A549 (cell line): ENCODE measurements at regions not wholly inside any gene's neighbourhood (a gene's known extent, or its start where the extent isn't known, plus 50 kb on each side); places are given as distances from the start of the nearest gene placed in this dataset.

Source experiments
- ATAC-seq, 2 experiments: fragments of 200-7000 bp in 1 of 2; fragments of >200 bp in 1 of 2; cut with Nextera tagmentation in 1 of 2; cut with Tn5 transposase in 1 of 2; 3 replicates each; pipeline versions ENCODE4 v1.8.0 to v1.9.1; 2018 to 2020; ENCODE audit warnings: mild to moderate bottlenecking in 1 of 2, moderate library complexity in 1 of 2
- CTCF ChIA-PET: fragments of 300-600 bp; sonication (Branson Sonifier 250); formaldehyde crosslinking; extraction: SDS; loops from one replicate; lab custom pipeline; 2021; ENCODE audit warnings: antibody characterized with exemption, inconsistent platforms; lab: Yijun Ruan, JAX
- POLR2A ChIA-PET: fragments of 350-600 bp; formaldehyde crosslinking; extraction: SDS; loops from one replicate; lab custom pipeline; 2021; ENCODE audit warnings: antibody characterized with exemption, inconsistent platforms; lab: Yijun Ruan, JAX
- DNase-seq, 2 experiments: peaks; one replicate each; pipeline versions ENCODE4 v3.0.0 to v3.0.0-alpha.2; 2011 to 2016; ENCODE audit warnings: low read depth in 1 of 2, low spot score in 1 of 2
- FAIRE-seq: peaks from 2 replicates; lab custom pipeline; 2011; peaks lifted over from hg19 to GRCh38; lab: Jason Lieb, UNC
- H3K27ac ChIP-seq, 2 experiments: fragments of >200 bp; sonication (Bioruptor Twin); formaldehyde crosslinking; 3 replicates each; pipeline ENCODE4 v1.5.1; 2016 to 2017
- H3K4me1 ChIP-seq: fragments of >200 bp; sonication (Bioruptor Twin); formaldehyde crosslinking; 3 replicates; pipeline ENCODE4 v1.6.1; 2016
- H3K4me2 ChIP-seq: fragments of >200 bp; sonication (Bioruptor Twin); formaldehyde crosslinking; 3 replicates; pipeline ENCODE4 v1.6.1; 2016
- H3K4me3 ChIP-seq: fragments of >200 bp; sonication (Bioruptor Twin); formaldehyde crosslinking; 3 replicates; pipeline ENCODE4 v1.5.1; 2016
- H3K9me3 ChIP-seq: fragments of >200 bp; sonication (Bioruptor Twin); formaldehyde crosslinking; 3 replicates; pipeline ENCODE4 v1.6.1; 2016
- CBX2 ChIP-seq: fragments of 200-600 bp; sonication (generic); IDR thresholded peaks from 2 replicates; pipeline ENCODE4 v1.6.1; 2016; ENCODE audit warnings: low read depth, mild to moderate bottlenecking, borderline replicate concordance
- CBX8 ChIP-seq: fragments of 200-600 bp; sonication (generic); IDR thresholded peaks from 2 replicates; pipeline ENCODE4 v1.6.1; 2016
- EHF ChIP-seq: fragments of 250-450 bp; sonication (Bioruptor Pico); IDR thresholded peaks from 2 replicates; pipeline ENCODE4 v1.5.0; 2020; ENCODE audit warnings: mild to moderate bottlenecking
- EHMT2 ChIP-seq: fragments of 200-600 bp; sonication (generic); IDR thresholded peaks from 2 replicates; pipeline ENCODE4 v1.6.1; 2016; ENCODE audit warnings: antibody characterized with exemption, low read depth, mild to moderate bottlenecking, moderate library complexity
- ESRRA ChIP-seq: fragments of 150-350 bp; IDR thresholded peaks from 2 replicates; pipeline ENCODE4 v1.6.1; 2014; ENCODE audit warnings: mild to moderate bottlenecking, low read length, borderline replicate concordance
- FOSL2 ChIP-seq, 2 experiments: fragments of 450-650 bp in 1 of 2; fragments of >200 bp in 1 of 2; sonication (Bioruptor Twin) in 1 of 2; formaldehyde crosslinking; IDR thresholded peaks; 2 replicates each; pipeline versions ENCODE4 v1.5.0 to v1.6.1; 2016 to 2020; ENCODE audit warnings: mild to moderate bottlenecking in 1 of 2, moderate library complexity in 1 of 2
- HDAC2 ChIP-seq: fragments of 200-600 bp; sonication (generic); IDR thresholded peaks from 2 replicates; pipeline ENCODE4 v1.6.1; 2016
- HEYL ChIP-seq: fragments of 250-450 bp; sonication (Bioruptor Pico); IDR thresholded peaks from 2 replicates; pipeline ENCODE4 v1.8.0; 2021; ENCODE audit warnings: mild to moderate bottlenecking, moderate library complexity
- KDM5A ChIP-seq: fragments of 200-600 bp; sonication (generic); IDR thresholded peaks from 2 replicates; pipeline ENCODE4 v1.6.1; 2016; ENCODE audit warnings: antibody characterized with exemption, mild to moderate bottlenecking
- MAFK ChIP-seq: fragments of 450-650 bp; IDR thresholded peaks from 2 replicates; pipeline ENCODE4 v1.6.1; 2014; ENCODE audit not compliant: partially characterized antibody
- MAZ ChIP-seq: fragments of 150-350 bp; IDR thresholded peaks from 2 replicates; pipeline ENCODE4 v1.6.1; 2014; ENCODE audit warnings: antibody characterized with exemption, low read depth, low read length, borderline replicate concordance
- MYC ChIP-seq: IDR thresholded peaks from 2 replicates; pipeline ENCODE4 v1.6.1; 2012; ENCODE audit warnings: mild to moderate bottlenecking, inconsistent platforms, low read length, improper control_type of control experiment, borderline replicate concordance
- NFE2L2 ChIP-seq: fragments of 150-350 bp; conservative IDR thresholded peaks from 2 replicates; pipeline ENCODE4 v1.6.1; 2014; ENCODE audit warnings: low read length
- NR3C1 ChIP-seq: fragments of >200 bp; sonication (Bioruptor Twin); formaldehyde crosslinking; IDR thresholded peaks from 3 replicates; pipeline ENCODE4 v1.6.1; 2017
- PHF8 ChIP-seq: fragments of 200-600 bp; sonication (generic); IDR thresholded peaks from 2 replicates; pipeline ENCODE4 v1.6.1; 2016; ENCODE audit warnings: low read depth, mild to moderate bottlenecking, antibody characterized with exemption, moderate library complexity, borderline replicate concordance
- POLR2AphosphoS2 ChIP-seq: conservative IDR thresholded peaks from 2 replicates; pipeline ENCODE4 v1.6.1; 2012; ENCODE audit warnings: low read length, improper control_type of control experiment, inconsistent platforms
- RCOR1 ChIP-seq: fragments of 150-350 bp; IDR thresholded peaks from 2 replicates; pipeline ENCODE4 v1.6.1; 2014; ENCODE audit warnings: antibody characterized with exemption, low read length, low read depth
- RNF2 ChIP-seq: fragments of 200-600 bp; sonication (generic); IDR thresholded peaks from 2 replicates; pipeline ENCODE4 v1.6.1; 2016; ENCODE audit warnings: low read depth, mild to moderate bottlenecking, antibody characterized with exemption, moderate library complexity, borderline replicate concordance
- ZC3H11A ChIP-seq: fragments of 450-650 bp; IDR thresholded peaks from 2 replicates; pipeline ENCODE4 v1.6.1; 2014; ENCODE audit warnings: antibody characterized with exemption, mild to moderate bottlenecking
- ZSCAN20 ChIP-seq: fragments of 250-450 bp; sonication (Bioruptor Pico); IDR thresholded peaks from 2 replicates; pipeline ENCODE4 v1.8.0; 2022; ENCODE audit warnings: mild to moderate bottlenecking, moderate library complexity
- WGBS: methylation state at CpG from one replicate; pipeline ENCODE4 v1.1.6; 2017; ENCODE audit errors: missing lambda C conversion rate; 5-methylcytosine and 5-hydroxymethylcytosine counted together
- TF ChIP-seq, protein P1 (sequence below): fragments of >200 bp; sonication (Bioruptor Twin); formaldehyde crosslinking; IDR thresholded peaks from 3 replicates; pipeline ENCODE4 v1.6.1; 2016
- TF ChIP-seq, protein P2 (sequence below): IDR thresholded peaks from 2 replicates; pipeline ENCODE4 v1.6.1; 2012; ENCODE audit warnings: low read depth, borderline replicate concordance
- TF ChIP-seq, protein P3 (sequence below): fragments of >200 bp; sonication (Bioruptor Twin); formaldehyde crosslinking; IDR thresholded peaks from 3 replicates; pipeline ENCODE4 v1.5.1; 2016

DNA sequence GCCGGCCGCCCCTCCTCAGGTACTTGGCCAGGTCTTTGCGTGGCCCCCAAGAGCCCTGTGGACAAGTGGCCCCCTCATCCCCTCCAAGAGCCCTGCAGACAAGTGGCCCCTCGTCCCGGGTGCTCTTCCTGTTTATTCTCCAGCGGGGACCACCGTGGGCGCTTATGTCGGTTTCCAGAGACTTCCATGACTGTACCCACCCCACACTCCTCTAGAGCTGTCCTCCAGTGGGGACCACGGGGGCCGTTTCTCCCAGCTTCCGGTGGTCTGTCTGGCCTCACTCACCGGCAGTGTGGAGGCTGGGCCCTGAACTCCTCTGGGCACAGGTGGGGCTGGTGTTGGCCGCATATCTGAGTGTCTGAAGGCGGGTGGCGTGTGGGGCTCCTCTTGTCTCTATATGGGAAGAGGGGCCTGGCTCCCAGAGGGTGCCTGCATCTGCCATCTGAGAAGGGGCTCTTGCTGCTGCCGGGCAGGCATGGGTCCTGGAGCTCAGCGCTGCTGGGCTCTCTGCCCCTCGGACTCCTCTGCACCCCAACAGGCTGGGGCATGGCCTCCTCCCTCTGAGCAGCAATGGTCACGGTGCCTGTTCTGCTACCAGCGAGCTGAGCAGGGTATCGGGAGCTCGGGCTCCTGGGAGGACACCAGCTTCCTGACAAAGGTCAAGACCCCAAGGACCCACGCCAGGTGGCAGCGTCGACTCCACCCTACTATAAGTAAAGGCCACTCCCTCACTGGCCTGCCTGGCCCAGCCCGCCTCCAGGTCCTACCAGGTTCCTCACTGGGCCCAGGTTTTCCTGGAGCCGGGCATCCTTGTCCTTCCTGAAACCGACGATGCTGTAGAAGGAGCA, 1264.3 kb downstream of the BRD1 start:
- ATAC-seq (no peak), DNase-seq (no peak), FAIRE-seq (no peak)
- no peaks in the 10 kb centered on the region for H3K9me3 ChIP-seq
- no peak overlapping the region for H3K4me3 ChIP-seq
- no peak overlapping the region for H3K4me2 ChIP-seq
- ChIA-PET CTCF (interaction anchor here (2.2 kb wide), 1 partner anchor 13 kb away, joined by 7 read pairs; no protein-coding TSS in a partner anchor), POLR2A (no interaction called here)
- no peaks in the 10 kb centered on the region for H3K4me1 ChIP-seq
- TF ChIP-seq NR3C1: no peak
- TF ChIP-seq ZSCAN20 (CRISPR knock-in tag): no peak
- TF ChIP-seq MYC: no peak
- no peak overlapping the region for H3K27ac ChIP-seq
- 68% methylated on average over 16 of the region's 30 CpGs for WGBS

DNA sequence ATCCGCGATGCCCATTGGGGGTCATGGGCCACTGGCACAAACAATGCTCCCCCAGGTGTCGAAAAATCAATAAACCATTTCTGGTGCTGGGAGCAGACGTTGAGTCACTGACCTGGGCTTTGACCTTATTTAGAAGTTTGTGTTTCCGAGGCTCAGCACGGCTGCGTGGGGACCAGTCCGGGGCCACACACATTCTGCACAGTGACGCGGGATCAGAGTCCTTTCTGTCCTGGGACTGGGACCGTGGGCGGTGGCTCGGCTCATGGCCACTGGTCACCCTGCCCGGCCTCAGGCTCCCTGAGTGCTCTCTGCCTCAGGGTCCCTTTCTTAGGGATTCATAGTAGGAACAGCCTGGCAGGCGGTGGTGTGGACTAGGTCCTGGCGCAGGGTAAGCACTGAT, 1266.0 kb downstream of the BRD1 start:
- Histone ChIP-seq H3K27ac (no peak overlapping the region), H3K4me1 (no peaks in the 10 kb centered on the region), H3K4me3 (no peak overlapping the region), H3K9me3 (no peaks in the 10 kb centered on the region), H3K4me2 (no peak overlapping the region)
- DNase-seq (no peak), ATAC-seq (no peak), FAIRE-seq (no peak)
- TF ChIP-seq MAFK (no peak), HDAC2 (no peak), RNF2 (no peak), EHMT2 (no peak), NFE2L2 (no peak), MAZ (no peak)
- TF ChIP-seq, protein P1, sequence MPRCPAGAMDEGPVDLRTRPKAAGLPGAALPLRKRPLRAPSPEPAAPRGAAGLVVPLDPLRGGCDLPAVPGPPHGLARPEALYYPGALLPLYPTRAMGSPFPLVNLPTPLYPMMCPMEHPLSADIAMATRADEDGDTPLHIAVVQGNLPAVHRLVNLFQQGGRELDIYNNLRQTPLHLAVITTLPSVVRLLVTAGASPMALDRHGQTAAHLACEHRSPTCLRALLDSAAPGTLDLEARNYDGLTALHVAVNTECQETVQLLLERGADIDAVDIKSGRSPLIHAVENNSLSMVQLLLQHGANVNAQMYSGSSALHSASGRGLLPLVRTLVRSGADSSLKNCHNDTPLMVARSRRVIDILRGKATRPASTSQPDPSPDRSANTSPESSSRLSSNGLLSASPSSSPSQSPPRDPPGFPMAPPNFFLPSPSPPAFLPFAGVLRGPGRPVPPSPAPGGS: no peak
- TF ChIP-seq, protein P2, sequence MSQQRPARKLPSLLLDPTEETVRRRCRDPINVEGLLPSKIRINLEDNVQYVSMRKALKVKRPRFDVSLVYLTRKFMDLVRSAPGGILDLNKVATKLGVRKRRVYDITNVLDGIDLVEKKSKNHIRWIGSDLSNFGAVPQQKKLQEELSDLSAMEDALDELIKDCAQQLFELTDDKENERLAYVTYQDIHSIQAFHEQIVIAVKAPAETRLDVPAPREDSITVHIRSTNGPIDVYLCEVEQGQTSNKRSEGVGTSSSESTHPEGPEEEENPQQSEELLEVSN: no peak
- ChIA-PET POLR2A (no interaction called here), CTCF (no interaction called here)
- WGBS: 63% methylated on average over 15 of the region's 16 CpGs

DNA sequence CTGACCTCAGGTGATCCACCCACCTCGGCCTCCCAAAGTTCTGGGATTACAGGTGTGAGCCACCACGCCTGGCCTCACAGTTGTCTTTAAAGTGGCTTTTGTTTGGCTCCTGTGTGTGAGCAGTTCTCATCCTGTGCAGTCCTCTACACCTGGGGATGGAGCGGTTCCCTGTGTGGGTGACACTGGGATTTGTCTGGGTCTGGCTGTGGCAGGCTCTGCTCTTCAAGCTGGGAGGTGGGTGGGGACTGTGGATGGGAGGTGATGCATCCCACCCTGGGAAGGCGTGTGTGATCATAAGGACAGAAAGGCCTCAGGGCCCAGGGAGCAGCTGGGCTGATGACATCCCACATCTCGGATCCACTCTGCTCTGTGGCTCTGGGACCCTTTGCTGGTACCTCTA, 1266.8 kb downstream of the BRD1 start:
- POLR2A ChIA-PET: no interaction called here
- WGBS: no CpG with 5 or more reads among the region's 5 CpGs
- TF ChIP-seq ZC3H11A (no peak), RCOR1 (no peak), POLR2AphosphoS2 (no peak), CBX2 (no peak), EHF (CRISPR knock-in tag) (no peak), PHF8 (no peak), HDAC2 (no peak), KDM5A (no peak), CBX8 (no peak), HEYL (CRISPR knock-in tag) (no peak), RNF2 (no peak), ESRRA (no peak), MAFK (no peak), FOSL2 (IDR thresholded peaks at IDR 0.05) (no peak), FOSL2 (CRISPR knock-in tag; IDR thresholded peaks at IDR 0.05) (no peak)
- TF ChIP-seq, protein P3, sequence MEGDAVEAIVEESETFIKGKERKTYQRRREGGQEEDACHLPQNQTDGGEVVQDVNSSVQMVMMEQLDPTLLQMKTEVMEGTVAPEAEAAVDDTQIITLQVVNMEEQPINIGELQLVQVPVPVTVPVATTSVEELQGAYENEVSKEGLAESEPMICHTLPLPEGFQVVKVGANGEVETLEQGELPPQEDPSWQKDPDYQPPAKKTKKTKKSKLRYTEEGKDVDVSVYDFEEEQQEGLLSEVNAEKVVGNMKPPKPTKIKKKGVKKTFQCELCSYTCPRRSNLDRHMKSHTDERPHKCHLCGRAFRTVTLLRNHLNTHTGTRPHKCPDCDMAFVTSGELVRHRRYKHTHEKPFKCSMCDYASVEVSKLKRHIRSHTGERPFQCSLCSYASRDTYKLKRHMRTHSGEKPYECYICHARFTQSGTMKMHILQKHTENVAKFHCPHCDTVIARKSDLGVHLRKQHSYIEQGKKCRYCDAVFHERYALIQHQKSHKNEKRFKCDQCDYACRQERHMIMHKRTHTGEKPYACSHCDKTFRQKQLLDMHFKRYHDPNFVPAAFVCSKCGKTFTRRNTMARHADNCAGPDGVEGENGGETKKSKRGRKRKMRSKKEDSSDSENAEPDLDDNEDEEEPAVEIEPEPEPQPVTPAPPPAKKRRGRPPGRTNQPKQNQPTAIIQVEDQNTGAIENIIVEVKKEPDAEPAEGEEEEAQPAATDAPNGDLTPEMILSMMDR: no peak
- TF ChIP-seq, protein P2: no peak
- H3K4me1 ChIP-seq: no peaks in the 10 kb centered on the region
- ATAC-seq: no peak
- no peak overlapping the region for H3K4me3 ChIP-seq
- no peak for FAIRE-seq
- DNase-seq: no peak
- no peak overlapping the region for H3K4me2 ChIP-seq
- no peaks in the 10 kb centered on the region for H3K9me3 ChIP-seq
- CTCF ChIA-PET: no interaction called here
- H3K27ac ChIP-seq: no peak overlapping the region
